ENCODE measurements at regions not wholly inside any gene's neighbourhood (a gene's known extent, or its start where the extent isn't known, plus 50 kb on each side); places are given as distances from the start of the nearest gene placed in this dataset.

DNA sequence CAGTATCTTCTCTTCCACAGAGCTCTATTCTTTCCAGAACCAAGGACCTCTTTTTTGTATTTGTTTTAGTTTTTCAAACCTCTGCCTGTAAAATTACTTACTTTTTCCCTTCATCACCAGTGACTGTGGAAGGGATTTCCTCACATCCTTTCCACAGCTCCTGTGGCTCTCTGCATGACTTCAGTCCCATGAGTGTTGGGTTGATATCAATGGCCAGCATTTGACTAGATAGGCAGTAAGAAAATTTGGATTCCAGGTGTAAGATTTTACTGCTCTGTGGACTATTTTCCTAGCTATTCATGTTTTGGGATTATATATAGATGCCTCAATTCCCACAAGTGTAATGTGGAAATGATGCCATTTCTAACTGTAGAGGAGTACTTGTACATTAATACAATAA lies 171.5 kb upstream of the PTBP2 start:
- Histone ChIP-seq H3K27ac (ENCODE audit: low read depth in 1 of 2, low read length in 2 of 2) (no peak overlapping the region), H3K27me3 (ENCODE audit: control insufficient read depth in 4 of 4, insufficient read depth in 4 of 4, low read length in 3 of 4) (no peaks in the 10 kb centered on the region), H3K4me3 (ENCODE audit: low read depth in 1 of 3, low read length in 3 of 3) (no peak overlapping the region), H3K4me1 (ENCODE audit: control insufficient read depth in 4 of 4, insufficient read depth in 4 of 4, low read length in 3 of 4) (no peaks in the 10 kb centered on the region), H3K36me3 (ENCODE audit: control insufficient read depth in 4 of 4, insufficient read depth in 3 of 4, low read depth in 1 of 4, low read length in 3 of 4) (no peaks in the 10 kb centered on the region), H3K9ac (ENCODE audit: low read depth in 1 of 2, low read length in 2 of 2) (no peak overlapping the region), H3K9me3 (ENCODE audit: control insufficient read depth in 4 of 4, low read length in 3 of 4) (no peaks in the 10 kb centered on the region)
- TF ChIP-seq HNF4A (conservative IDR thresholded peaks at IDR 0.05) (no peak), RXRA (IDR thresholded peaks at IDR 0.05) (no peak), FOXA2 (IDR thresholded peaks at IDR 0.05) (no peak), NR2F2 (IDR thresholded peaks at IDR 0.05) (no peak), YY1 (IDR thresholded peaks at IDR 0.05) (no peak), TAF1 (conservative IDR thresholded peaks at IDR 0.05) (no peak), RAD21 (IDR thresholded peaks at IDR 0.05) (no peak), EGR1 (IDR thresholded peaks at IDR 0.05; ENCODE audit: low read depth in 2 of 2) (no peak), HNF4G (IDR thresholded peaks at IDR 0.05) (no peak), FOXA1 (IDR thresholded peaks at IDR 0.05) (no peak), SP1 (IDR thresholded peaks at IDR 0.05) (no peak), JUND (IDR thresholded peaks at IDR 0.05) (no peak), GABPA (IDR thresholded peaks at IDR 0.05 in 1 of 2, conservative IDR thresholded peaks at IDR 0.05 in 1 of 2) (no peak)
- TF ChIP-seq, protein P1, sequence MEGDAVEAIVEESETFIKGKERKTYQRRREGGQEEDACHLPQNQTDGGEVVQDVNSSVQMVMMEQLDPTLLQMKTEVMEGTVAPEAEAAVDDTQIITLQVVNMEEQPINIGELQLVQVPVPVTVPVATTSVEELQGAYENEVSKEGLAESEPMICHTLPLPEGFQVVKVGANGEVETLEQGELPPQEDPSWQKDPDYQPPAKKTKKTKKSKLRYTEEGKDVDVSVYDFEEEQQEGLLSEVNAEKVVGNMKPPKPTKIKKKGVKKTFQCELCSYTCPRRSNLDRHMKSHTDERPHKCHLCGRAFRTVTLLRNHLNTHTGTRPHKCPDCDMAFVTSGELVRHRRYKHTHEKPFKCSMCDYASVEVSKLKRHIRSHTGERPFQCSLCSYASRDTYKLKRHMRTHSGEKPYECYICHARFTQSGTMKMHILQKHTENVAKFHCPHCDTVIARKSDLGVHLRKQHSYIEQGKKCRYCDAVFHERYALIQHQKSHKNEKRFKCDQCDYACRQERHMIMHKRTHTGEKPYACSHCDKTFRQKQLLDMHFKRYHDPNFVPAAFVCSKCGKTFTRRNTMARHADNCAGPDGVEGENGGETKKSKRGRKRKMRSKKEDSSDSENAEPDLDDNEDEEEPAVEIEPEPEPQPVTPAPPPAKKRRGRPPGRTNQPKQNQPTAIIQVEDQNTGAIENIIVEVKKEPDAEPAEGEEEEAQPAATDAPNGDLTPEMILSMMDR (IDR thresholded peaks at IDR 0.05; ENCODE audit: low read depth, low read length, missing input control): no peak
- TF ChIP-seq, protein P2, sequence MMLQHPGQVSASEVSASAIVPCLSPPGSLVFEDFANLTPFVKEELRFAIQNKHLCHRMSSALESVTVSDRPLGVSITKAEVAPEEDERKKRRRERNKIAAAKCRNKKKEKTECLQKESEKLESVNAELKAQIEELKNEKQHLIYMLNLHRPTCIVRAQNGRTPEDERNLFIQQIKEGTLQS (IDR thresholded peaks at IDR 0.05): no peak
- TF ChIP-seq, protein P3, sequence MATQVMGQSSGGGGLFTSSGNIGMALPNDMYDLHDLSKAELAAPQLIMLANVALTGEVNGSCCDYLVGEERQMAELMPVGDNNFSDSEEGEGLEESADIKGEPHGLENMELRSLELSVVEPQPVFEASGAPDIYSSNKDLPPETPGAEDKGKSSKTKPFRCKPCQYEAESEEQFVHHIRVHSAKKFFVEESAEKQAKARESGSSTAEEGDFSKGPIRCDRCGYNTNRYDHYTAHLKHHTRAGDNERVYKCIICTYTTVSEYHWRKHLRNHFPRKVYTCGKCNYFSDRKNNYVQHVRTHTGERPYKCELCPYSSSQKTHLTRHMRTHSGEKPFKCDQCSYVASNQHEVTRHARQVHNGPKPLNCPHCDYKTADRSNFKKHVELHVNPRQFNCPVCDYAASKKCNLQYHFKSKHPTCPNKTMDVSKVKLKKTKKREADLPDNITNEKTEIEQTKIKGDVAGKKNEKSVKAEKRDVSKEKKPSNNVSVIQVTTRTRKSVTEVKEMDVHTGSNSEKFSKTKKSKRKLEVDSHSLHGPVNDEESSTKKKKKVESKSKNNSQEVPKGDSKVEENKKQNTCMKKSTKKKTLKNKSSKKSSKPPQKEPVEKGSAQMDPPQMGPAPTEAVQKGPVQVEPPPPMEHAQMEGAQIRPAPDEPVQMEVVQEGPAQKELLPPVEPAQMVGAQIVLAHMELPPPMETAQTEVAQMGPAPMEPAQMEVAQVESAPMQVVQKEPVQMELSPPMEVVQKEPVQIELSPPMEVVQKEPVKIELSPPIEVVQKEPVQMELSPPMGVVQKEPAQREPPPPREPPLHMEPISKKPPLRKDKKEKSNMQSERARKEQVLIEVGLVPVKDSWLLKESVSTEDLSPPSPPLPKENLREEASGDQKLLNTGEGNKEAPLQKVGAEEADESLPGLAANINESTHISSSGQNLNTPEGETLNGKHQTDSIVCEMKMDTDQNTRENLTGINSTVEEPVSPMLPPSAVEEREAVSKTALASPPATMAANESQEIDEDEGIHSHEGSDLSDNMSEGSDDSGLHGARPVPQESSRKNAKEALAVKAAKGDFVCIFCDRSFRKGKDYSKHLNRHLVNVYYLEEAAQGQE (IDR thresholded peaks at IDR 0.05): no peak
- TF ChIP-seq, protein P4, sequence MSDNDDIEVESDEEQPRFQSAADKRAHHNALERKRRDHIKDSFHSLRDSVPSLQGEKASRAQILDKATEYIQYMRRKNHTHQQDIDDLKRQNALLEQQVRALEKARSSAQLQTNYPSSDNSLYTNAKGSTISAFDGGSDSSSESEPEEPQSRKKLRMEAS (IDR thresholded peaks at IDR 0.05): no peak
- TF ChIP-seq, protein P5, sequence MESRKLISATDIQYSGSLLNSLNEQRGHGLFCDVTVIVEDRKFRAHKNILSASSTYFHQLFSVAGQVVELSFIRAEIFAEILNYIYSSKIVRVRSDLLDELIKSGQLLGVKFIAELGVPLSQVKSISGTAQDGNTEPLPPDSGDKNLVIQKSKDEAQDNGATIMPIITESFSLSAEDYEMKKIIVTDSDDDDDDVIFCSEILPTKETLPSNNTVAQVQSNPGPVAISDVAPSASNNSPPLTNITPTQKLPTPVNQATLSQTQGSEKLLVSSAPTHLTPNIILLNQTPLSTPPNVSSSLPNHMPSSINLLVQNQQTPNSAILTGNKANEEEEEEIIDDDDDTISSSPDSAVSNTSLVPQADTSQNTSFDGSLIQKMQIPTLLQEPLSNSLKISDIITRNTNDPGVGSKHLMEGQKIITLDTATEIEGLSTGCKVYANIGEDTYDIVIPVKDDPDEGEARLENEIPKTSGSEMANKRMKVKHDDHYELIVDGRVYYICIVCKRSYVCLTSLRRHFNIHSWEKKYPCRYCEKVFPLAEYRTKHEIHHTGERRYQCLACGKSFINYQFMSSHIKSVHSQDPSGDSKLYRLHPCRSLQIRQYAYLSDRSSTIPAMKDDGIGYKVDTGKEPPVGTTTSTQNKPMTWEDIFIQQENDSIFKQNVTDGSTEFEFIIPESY (IDR thresholded peaks at IDR 0.05): no peak
- no peak for DNase-seq (ENCODE audit: low spot score)

DNA sequence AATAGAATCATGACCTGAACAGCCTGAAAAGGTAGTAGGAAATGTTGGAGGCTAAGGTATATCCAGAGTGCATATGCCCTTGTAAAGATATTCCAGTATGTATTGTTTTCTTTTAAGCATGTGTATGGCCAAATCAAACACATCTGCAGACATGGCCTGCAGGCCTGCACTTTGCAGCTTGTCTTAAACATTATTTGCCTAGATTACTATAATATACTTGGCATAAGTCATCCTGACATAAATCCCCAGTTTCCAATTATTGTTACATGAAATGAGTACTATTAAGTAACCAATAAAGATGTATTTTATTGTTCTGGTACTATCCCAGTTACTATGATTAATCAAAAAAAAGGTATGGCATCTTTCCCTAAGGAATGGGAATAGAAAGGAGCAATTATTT lies 169.1 kb upstream of the PTBP2 start:
- no peaks in the 10 kb centered on the region for H3K27me3 ChIP-seq (ENCODE audit: control insufficient read depth in 4 of 4, insufficient read depth in 4 of 4, low read length in 3 of 4)
- no peak for DNase-seq (ENCODE audit: low spot score)
- no peak overlapping the region for H3K9ac ChIP-seq (ENCODE audit: low read depth in 1 of 2, low read length in 2 of 2)
- H3K27ac ChIP-seq (ENCODE audit: low read depth in 1 of 2, low read length in 2 of 2): no peak overlapping the region
- TF ChIP-seq, protein P4 (IDR thresholded peaks at IDR 0.05): no peak
- TF ChIP-seq SP1 (IDR thresholded peaks at IDR 0.05): no peak
- TF ChIP-seq, protein P1 (IDR thresholded peaks at IDR 0.05; ENCODE audit: low read depth, low read length, missing input control): no peak
- H3K9me3 ChIP-seq (ENCODE audit: control insufficient read depth in 4 of 4, low read length in 3 of 4): no peaks in the 10 kb centered on the region
- no peak overlapping the region for H3K4me3 ChIP-seq (ENCODE audit: low read depth in 1 of 3, low read length in 3 of 3)
- no peaks in the 10 kb centered on the region for H3K36me3 ChIP-seq (ENCODE audit: control insufficient read depth in 4 of 4, insufficient read depth in 3 of 4, low read depth in 1 of 4, low read length in 3 of 4)
- no peaks in the 10 kb centered on the region for H3K4me1 ChIP-seq (ENCODE audit: control insufficient read depth in 4 of 4, insufficient read depth in 4 of 4, low read length in 3 of 4)

Data from liver (tissue), 7 donors.